Skin epidermis (tissue), 12 donors: ENCODE measurements at regions not wholly inside any gene's neighbourhood (a gene's known extent, or its start where the extent isn't known, plus 50 kb on each side); places are given as distances from the start of the nearest gene placed in this dataset.

Experiments
- H3K27ac ChIP-seq, 21 experiments: fragments of 200-600 bp; sonication (generic) in 11 of 21; one replicate each; pipeline ENCODE4 v1.5.0; 2020; ENCODE audit warnings: mild to moderate bottlenecking in 3 of 21, inconsistent platforms in 2 of 21, moderate library complexity in 2 of 21
- H3K4me3 ChIP-seq, 7 experiments: fragments of 200-600 bp; sonication (generic) in 2 of 7; one replicate each; pipeline ENCODE4 v1.5.0; 2020; ENCODE audit warnings: inconsistent platforms in 2 of 7, mild to moderate bottlenecking in 2 of 7, moderate library complexity in 1 of 7

DNA sequence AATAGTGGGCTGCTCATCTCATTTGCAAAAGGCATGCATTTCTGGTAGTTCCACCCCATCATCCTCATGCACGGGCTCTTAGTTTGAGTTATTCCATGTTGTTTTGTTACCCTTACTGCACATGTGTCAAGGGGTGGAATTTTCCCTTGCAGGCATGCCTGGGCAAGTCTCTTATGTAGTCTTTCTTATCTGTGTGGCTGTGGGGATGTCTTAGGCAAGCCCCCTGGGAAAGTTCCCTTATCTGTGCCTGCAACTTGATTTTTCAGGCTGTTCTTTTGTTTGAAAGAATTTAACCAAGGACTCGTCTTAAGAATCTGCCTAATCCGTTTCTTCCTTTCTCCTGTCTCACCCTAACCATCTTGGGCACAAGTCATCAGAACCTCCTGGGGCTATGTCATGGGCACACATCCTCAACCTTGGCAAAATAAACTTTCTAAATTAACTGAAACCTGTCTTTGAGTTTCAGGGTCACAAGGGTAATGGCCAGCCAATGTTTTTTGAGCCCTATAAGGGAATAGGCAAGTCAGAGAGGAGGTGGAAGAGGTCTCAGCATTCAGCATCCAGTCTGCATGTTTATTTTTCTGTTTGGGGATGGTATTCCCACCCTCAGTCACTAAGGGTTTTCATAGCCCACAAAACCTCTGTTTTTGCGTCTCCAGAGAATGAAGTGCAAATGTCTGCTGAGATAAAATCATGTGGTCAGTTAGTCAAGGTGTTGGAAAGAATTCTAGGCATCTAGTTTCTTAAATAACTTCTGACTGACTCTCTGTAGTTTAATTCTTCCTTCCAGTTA is 579.7 kb downstream of the PLA2G4A start:
- Histone ChIP-seq H3K4me3 (no peak overlapping the region), H3K27ac (no peak overlapping the region)

DNA sequence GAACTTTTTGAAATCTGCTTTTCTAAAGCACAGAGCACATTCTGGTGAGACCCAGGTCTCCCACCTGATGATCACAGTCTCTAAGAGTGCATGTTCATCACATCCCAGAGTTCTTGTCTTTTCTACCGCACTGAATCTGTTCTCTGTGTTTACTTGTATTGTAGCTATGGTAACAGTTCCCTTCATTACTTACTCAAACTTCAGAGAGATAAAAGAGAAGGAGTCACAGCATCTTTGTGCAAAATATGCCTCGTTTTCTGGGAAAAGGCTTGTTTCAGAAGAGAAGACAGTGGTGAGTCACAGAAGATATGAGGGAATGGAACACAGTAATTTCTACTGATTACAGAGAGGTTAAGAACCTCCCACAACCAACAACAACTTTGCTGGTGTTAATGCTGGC is 580.6 kb downstream of the PLA2G4A start:
- Histone ChIP-seq H3K27ac (no peak overlapping the region), H3K4me3 (no peak overlapping the region)

DNA sequence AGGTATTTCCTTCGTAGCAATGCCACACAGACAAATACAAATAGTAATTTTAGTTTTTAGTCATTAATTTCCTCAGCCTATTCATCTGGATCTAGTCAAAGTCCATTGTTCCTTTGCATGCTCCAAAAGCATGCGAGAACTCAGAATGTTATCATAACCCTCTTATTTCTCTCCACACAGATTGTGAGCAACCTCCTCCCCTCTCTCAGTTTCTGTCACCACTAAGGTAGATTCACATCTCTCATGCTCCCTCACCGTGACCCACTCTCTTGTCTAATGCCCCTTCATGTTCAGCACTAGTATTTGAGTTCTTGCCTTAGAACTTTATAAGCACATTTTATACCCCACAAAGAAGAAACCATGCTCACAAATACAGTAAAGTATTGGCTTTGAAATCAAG is 582.4 kb downstream of the PLA2G4A start:
- Histone ChIP-seq H3K27ac (no peak overlapping the region), H3K4me3 (no peak overlapping the region)

DNA sequence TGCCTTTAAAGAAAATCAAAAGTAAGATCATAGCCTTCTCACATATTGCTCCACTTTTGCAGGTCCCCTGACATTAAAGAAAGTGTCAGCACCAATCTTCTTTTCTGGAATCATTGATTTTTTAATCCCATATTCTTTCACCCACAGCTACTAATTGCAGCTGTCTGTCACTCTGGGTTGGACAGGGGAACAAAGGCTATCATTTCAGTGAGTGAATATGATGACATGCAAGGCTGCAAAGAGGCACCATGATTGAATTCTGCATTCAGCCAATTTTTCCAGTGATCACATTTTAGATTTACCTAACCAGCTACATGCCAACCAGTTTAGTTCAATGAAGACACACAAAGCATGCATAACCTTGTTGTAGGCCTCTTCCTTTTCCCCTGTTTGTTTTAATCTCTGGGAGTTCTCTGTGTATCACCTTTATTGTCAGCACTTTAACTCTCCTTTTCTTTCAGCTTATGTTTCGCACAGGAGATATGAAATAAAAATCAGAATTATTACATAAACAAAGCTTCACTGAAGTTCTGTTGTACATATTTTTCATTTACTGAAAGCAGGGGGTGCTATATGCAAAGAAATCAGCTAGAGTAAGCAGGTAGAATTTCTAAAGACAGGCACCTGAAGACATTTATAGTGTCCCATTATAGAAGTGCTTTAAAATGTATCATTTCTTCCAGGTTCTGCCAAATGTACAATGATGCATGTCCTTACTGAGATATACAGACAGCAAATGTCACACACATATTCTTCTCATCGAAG is 584.8 kb downstream of the PLA2G4A start:
- H3K27ac ChIP-seq, result no peak overlapping the region
- H3K4me3 ChIP-seq, result no peak overlapping the region

DNA sequence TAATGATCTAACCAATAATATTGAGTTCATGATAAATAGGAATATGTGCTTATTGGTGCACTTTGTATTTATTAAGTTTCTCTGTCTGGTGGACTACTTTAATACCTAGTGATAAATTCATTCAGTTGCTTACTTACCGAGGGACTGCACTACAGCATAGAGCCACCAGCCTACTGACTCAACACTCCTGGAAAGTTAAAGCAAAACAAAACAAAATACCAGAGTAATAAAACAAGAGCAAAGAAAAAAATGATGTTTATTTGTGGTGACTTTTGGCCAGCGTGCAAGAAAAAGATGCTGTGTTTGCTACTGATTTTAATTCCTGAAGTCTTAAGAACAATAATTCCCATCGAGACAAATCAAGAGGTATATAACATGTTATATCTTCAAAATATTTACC is 586.3 kb downstream of the PLA2G4A start:
- H3K4me3 ChIP-seq, result no peak overlapping the region
- no peak overlapping the region for H3K27ac ChIP-seq

DNA sequence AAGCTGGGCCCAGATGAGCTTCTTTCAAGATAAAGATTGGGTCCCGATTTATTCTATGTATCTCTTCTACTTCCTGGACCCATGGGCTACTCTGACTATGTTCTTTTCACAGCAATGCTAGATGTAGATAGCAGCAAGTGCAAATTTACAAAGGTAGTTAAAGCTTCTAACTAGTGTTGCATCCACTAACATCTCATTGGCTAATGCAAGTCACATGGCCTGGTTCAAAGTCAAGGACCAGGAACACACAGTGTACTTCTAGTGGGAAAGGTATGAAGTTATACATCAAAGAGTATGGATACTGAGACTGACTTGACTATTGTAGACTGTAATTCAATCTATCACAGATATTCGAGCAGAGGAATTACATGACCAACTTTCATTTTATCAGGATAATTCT is 588.8 kb downstream of the PLA2G4A start:
- no peak overlapping the region for H3K4me3 ChIP-seq
- no peak overlapping the region for H3K27ac ChIP-seq

DNA sequence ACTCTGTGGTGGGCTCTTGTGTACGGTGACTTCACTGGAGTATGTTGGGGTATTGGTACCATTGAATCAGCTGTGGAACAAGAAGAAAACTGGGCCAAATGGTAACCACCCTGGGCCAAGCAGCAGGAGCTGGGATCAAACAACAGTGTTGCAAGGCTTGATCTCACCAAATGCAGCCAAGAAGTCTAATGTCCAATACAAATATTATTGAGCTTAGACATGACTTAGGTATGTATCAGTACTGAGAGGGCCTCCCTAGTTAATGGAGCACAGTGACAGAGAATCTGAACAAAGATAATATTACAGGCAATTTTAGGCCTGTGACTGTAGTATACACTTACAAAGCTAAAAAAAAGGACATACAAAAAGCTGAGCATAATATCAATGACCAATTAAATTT is 604.8 kb downstream of the PLA2G4A start:
- Histone ChIP-seq H3K4me3 (no peak overlapping the region), H3K27ac (no peak overlapping the region)

DNA sequence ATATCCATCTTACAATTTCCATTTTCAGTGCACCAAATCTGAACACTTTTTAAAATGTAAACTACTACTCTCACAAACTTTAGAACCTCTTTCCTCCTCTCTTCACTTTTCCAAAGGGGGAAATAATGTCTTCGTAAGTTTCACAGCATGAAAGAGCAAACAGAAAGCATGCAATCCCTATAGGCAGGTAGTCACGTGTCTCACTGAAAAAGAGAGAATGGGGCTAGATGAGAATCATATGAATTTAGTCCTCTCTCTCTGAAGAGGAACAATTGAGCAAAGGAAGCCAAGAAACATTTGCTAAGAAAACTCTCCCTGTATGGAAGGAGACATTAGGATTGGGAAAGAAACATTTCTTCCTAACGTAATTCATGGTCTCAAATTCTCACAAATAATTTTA is 613.9 kb downstream of the PLA2G4A start:
- Histone ChIP-seq H3K4me3 (no peak overlapping the region), H3K27ac (no peak overlapping the region)

DNA sequence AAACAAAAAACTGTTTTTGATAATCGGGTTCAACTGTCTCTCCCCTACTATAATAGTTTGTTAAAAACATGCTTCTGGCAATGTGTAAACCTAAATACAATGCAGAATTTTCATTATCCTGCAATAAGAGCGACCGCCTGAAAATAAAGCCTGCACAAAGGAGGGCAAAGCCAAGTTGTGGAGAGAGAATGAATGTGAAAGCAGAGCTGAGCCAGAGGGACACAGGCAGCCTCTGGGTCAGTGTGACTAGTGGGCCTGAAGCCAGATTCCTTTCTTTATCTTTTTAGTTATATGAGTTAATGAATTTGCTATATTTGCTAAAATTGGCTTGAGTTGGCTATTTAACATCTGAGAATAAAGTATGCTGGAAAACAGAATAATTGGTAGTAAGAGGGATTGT is 615.2 kb downstream of the PLA2G4A start:
- Histone ChIP-seq H3K27ac (no peak overlapping the region), H3K4me3 (no peak overlapping the region)

DNA sequence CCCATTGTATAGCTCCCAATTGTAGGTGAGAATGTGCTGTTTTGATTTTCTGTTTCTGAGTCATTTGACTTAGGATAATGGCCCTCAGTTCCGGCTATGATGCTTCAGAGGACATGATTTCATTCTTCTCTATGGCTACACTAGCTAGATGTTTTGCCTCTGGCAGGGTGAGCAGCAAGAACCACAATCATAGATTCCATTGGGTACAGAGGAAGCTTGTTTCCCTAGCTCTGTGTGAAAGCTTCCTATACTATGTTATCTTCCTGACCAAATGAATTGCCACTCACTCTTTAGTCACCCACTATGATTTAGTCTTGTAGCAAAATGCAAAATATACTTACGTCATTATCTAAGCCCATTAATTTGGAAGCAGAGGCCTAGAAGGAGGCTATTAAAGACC is 616.3 kb downstream of the PLA2G4A start:
- Histone ChIP-seq H3K4me3 (no peak overlapping the region), H3K27ac (no peak overlapping the region)

DNA sequence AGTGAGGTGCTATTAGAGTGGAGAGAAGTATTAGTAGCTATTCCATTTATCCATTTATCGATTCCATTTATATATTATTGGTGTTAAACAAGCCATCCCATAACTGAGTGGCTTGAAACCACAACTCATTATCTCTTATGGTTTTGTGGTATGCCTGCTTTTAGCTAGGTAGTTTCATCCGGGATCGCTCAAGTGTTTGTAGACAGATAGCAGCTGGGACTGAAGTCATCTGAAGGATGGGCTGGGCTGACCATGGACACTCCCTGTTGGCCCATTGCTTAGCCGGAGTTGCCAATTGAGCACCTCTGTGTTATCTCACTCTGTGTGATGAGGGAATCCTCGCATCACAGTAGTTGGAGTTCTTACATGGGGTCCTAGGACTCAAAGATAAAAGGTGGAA is 622.5 kb downstream of the PLA2G4A start:
- Histone ChIP-seq H3K4me3 (no peak overlapping the region), H3K27ac (no peak overlapping the region)

DNA sequence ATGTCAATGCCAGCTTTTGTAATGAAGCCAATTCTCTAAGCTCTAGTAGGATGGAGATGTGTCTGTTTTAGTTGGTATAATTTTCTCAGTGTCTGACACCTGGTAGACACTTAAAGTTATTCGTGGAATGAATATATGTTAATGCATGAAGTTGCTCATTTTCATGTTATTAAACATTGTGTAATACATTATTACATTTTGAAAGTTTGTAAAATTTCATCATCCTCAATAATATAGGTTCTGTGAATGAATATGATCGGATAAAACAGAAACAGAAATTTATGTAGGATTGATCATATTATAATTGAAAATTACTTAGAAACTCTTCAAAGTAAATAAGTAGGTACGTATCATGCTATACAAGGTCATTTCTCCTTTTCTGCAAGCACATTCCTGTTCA is 625.3 kb downstream of the PLA2G4A start:
- Histone ChIP-seq H3K27ac (no peak overlapping the region), H3K4me3 (no peak overlapping the region)

DNA sequence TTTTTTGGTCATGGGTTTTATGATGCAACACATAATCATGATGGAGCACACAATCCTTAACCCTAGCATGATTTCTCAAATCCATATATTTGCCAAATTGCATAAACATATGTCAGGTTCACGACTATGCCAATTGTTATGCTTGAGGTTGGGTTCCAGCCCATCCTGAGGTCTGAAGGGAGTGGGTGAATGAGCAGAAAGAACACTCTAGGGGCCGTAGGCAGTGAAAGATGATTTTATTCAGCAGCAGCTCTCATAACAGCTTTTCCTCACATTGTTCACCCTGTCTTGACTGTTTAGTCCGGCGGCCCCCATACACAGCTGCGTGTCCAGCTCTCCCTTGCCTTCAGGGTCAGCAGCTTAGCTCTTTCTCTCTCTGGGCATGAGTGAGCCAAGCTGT is 627.7 kb downstream of the PLA2G4A start:
- no peak overlapping the region for H3K27ac ChIP-seq
- H3K4me3 ChIP-seq, result no peak overlapping the region

DNA sequence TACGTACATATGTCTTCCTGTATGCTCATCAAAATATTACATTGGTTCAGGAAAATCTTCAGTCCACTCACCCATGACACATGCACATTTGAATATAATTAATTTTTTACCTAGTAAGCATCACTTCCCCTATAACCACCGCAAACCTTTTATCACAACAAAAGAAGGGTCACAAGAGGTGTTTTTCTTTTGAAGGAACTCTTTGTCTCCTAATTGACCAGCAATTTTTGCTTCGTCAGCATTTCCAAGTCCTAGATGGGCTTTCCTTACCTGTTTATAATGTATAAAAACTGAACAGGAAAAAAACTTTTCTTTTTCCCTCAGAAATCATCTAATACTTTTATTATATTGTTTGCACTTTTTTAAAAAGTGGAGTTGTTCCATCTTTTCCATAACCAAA is 631.3 kb downstream of the PLA2G4A start:
- no peak overlapping the region for H3K4me3 ChIP-seq
- no peak overlapping the region for H3K27ac ChIP-seq

DNA sequence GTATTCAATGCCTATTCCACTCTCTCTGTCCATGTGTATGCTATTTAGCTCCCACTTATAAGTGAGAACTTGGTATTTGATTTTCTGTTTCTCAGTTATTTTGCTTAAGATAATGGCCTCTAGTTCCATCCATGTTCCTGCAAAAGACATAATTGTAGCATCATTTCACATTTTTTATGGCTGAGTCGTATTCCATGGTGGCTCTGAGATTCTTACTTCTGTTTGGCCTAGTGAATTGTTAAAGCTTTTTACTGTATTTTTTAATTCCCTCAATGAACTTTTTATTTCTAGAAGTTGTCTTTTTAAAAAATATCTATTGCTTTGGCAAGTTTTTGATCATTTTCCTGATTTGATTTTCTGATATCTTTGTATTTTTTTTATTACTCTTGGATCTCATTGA is 635.6 kb downstream of the PLA2G4A start:
- Histone ChIP-seq H3K4me3 (no peak overlapping the region), H3K27ac (no peak overlapping the region)

DNA sequence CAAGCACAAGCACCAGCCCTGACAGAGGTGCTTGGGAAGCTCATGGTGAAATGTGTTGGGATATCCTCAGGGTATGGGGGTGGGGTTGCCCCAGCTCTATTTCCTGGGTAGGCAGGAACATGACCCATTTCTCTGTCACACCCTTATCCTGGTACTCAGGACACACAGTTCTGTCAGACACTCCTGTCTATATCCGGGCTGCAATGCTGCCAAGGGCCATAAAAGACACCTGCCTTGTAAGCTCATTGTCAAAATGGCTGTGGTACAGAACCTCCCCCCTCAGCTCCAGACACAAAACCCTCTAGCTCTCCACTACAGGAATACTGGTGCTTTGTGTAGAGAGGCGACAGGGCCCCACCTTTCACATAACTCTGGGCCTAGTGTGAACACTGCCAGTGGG is 636.7 kb downstream of the PLA2G4A start:
- Histone ChIP-seq H3K4me3 (no peak overlapping the region), H3K27ac (no peak overlapping the region)

DNA sequence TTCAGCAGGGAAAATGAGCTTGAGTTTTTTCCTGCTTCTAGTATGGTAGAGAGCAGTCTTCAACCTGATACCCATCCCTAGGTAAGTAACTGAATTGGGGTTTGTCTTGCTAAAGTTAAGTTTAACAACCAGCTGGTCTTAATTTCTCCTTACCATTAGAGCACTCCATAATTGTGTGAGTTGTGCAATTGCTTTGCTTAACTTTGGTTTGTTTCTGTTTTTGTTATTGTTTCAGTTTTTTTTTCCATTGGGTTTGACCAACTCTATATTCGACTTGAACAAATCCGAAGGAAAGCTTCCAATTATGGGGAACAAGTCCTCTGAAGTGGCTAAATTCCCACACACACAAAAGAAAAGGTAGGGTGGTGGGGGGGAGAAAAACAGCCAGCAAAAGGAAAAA is 641.1 kb downstream of the PLA2G4A start:
- Histone ChIP-seq H3K4me3 (no peak overlapping the region), H3K27ac (no peak overlapping the region)

DNA sequence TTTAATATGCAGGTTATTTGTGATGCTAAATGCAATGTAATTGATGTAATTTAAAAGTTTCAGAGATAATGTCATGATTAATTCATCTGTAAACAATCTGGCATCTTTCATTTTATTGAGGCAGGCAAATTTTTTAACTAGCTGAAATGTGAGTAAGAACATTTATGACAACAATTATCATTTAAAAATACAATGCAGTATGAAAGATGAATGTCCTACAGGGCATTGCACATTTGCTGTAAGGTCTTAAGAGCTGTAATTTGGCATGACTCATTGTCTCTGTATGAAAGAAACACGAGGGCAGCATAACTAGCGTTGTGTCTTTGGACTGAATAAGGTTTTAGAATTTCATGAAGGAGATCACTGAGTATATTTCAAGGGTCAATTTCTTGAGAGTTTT is 642.8 kb downstream of the PLA2G4A start:
- Histone ChIP-seq H3K4me3 (no peak overlapping the region), H3K27ac (no peak overlapping the region)

DNA sequence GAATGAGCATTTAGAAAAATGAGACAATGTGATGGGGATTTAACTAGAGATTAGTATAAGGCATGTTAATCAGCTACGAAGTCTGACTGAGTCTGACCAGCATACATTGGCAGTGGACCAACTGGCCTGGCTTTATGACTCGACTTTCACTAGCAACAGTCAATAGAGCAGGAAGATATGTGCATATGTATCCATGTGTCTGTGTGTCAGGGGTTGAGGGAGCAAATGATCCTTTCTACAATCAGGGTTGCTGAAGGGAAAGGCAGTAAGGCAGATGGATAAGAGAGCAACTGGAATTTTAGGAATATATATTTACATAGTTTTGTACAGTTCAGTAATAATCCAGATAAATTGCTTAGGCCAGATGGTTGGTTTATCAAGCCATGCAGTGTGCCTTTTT is 645.6 kb downstream of the PLA2G4A start:
- H3K4me3 ChIP-seq, result no peak overlapping the region
- H3K27ac ChIP-seq, result no peak overlapping the region

DNA sequence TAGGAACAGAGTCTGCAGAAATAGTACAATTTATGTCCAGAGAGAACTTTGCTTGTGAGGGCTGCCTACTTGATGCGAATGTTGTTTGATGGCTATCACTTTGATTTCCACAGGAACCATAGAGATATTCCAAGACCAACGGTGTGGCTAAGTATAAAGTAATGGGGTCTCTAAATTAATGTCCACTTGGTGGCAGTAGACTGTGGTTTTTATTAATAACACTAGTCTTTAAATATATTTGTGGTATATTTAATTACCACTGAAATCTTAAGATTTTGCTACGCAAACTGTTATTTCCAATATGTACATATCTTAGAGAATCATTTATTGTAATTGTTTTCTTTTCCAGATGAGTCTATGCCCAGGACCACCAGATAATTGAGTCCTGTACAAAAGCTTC is 647.9 kb downstream of the PLA2G4A start:
- Histone ChIP-seq H3K4me3 (no peak overlapping the region), H3K27ac (no peak overlapping the region)

DNA sequence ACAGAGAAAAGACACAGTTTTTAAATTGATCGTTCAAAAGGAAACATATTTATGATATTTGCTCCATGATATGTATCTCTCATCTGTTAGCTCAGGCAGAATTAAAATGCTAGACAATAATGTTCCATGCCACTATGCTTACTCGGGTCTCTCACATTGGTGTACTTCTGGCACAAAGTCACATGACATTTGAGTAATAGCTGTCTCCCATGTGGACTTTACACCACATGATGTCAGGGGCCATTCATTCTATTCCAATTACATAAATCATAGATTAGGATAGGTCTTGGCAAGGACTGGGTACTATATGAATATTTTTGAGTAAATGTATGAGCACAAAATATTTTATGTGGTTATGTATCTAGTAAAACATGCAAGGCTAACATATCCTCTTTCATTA is 648.4 kb downstream of the PLA2G4A start:
- Histone ChIP-seq H3K27ac (no peak overlapping the region), H3K4me3 (no peak overlapping the region)

DNA sequence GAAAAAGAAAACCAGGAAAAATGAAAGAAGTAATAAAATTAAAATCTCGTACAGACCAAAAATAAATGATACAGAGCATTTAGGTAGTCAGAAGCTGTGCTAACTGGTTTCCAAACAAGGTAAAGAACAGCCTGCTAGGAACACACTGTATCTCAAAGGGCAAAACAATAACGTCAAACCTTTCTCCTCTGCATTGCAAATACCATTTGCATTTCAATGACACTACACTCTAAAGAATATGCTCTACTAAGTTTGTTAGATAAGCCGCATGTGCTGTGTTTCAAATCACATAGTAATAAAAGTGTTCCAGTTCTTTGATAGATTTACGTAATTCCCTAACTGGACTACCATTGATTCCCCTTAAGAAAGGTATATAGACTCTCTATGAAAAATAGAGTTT is 648.8 kb downstream of the PLA2G4A start:
- Histone ChIP-seq H3K27ac (no peak overlapping the region), H3K4me3 (no peak overlapping the region)
